ENCODE measurements at regions not wholly inside any gene's neighbourhood (a gene's known extent, or its start where the extent isn't known, plus 50 kb on each side); places are given as distances from the start of the nearest gene placed in this dataset.

GRCh38 chr2:82282111-82282882, 1977.7 kb upstream of the LRRTM1 start:
- H3K4me3 ChIP-seq (replicated peaks; ENCODE audit: low read depth, low read length) = no peak overlapping the region
- no peak for DNase-seq (ENCODE audit: extremely low read depth, low read depth)
- no peak for TF ChIP-seq CTCF (IDR thresholded peaks at IDR 0.05; ENCODE audit: low read depth, low read length, missing control alignments)

- TF ChIP-seq CTCF (IDR thresholded peaks at IDR 0.05; ENCODE audit: low read depth, low read length, missing control alignments) = no peak
- no peak overlapping the region for H3K4me3 ChIP-seq (replicated peaks; ENCODE audit: low read depth, low read length)
- no peak for DNase-seq (ENCODE audit: extremely low read depth, low read depth)
These were observed 1974.8 kb upstream of the LRRTM1 start for GRCh38 chr2:82279367-82279766.

- no peak overlapping the region for H3K4me3 ChIP-seq (replicated peaks; ENCODE audit: low read depth, low read length)
- TF ChIP-seq CTCF (IDR thresholded peaks at IDR 0.05; ENCODE audit: low read depth, low read length, missing control alignments) = no peak
- DNase-seq (ENCODE audit: extremely low read depth, low read depth) = no peak
These were observed 1973.9 kb upstream of the LRRTM1 start for GRCh38 chr2:82278416-82278815.

- no peak overlapping the region for H3K4me3 ChIP-seq (replicated peaks; ENCODE audit: low read depth, low read length)
- no peak for DNase-seq (ENCODE audit: extremely low read depth, low read depth)
- TF ChIP-seq CTCF (IDR thresholded peaks at IDR 0.05; ENCODE audit: low read depth, low read length, missing control alignments) = no peak
These were observed 1971.0 kb upstream of the LRRTM1 start for GRCh38 chr2:82275599-82275998.

GRCh38 chr2:82268446-82268845, 1963.9 kb upstream of the LRRTM1 start:
- no peak overlapping the region for H3K4me3 ChIP-seq (replicated peaks; ENCODE audit: low read depth, low read length)
- no peak for TF ChIP-seq CTCF (IDR thresholded peaks at IDR 0.05; ENCODE audit: low read depth, low read length, missing control alignments)
- DNase-seq (ENCODE audit: extremely low read depth, low read depth) = no peak

GRCh38 chr2:82260521-82260920, 1956.0 kb upstream of the LRRTM1 start:
- no peak for DNase-seq (ENCODE audit: extremely low read depth, low read depth)
- TF ChIP-seq CTCF (IDR thresholded peaks at IDR 0.05; ENCODE audit: low read depth, low read length, missing control alignments) = no peak
- H3K4me3 ChIP-seq (replicated peaks; ENCODE audit: low read depth, low read length) = no peak overlapping the region

- no peak overlapping the region for H3K4me3 ChIP-seq (replicated peaks; ENCODE audit: low read depth, low read length)
- TF ChIP-seq CTCF (IDR thresholded peaks at IDR 0.05; ENCODE audit: low read depth, low read length, missing control alignments) = no peak
- no peak for DNase-seq (ENCODE audit: extremely low read depth, low read depth)
These were observed 1955.0 kb upstream of the LRRTM1 start for GRCh38 chr2:82259551-82259950.
